ENCODE measurements at regions not wholly inside any gene's neighbourhood (a gene's known extent, or its start where the extent isn't known, plus 50 kb on each side); places are given as distances from the start of the nearest gene placed in this dataset.

- TF ChIP-seq CTCF (IDR thresholded peaks at IDR 0.05): no peak
- TF ChIP-seq EZH2 (IDR thresholded peaks at IDR 0.05; ENCODE audit: borderline replicate concordance, insufficient read depth, low read depth, low read length, poor library complexity, severe bottlenecking): no peak
Measured at GRCh38 chr9:95382433-95382832, 64.9 kb upstream of the FANCC start.

Data from B cell (primary cell).